ENCODE measurements at regions not wholly inside any gene's neighbourhood (a gene's known extent, or its start where the extent isn't known, plus 50 kb on each side); places are given as distances from the start of the nearest gene placed in this dataset.

DNA sequence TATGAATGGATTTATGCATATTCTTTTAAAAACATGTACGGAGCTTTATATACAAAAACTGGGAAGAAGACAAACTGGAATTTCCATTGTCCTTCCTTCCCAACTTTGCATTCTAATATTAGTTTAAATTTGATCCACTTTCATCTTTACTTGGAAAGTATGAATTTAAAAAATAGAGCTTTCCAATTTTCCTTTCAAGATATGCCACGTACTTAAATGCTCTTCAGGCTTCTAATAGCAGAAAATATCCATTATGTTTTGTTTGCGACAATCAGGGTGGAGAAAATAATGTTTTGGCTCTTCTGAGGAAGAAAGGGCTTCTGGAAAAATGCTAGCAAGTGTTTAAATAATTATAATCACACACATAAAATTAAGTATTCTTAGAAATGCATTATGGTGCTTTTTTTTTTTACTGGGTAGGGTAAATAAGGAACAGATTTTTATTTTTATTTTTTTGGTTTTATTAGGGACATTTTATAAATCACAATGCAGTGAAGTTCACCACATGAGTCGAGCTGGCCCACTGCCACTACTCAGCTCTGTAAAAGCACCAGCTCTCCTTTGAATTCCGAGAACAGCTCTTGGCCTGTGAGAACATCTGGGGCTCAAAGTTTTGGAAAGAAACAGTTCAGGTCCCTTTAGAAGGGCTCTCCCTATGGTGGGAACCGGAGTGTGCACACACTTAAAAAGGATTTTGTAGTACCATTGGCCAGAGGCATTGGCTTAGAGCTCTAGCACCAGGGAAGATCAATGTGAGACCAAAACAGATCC lies 287.4 kb upstream of the LYPLAL1 start:
- Histone ChIP-seq H3K27ac (ENCODE audit: low read depth, low read length) (no peak overlapping the region), H3K9me2 (ENCODE audit: insufficient read depth) (no peaks in the 10 kb centered on the region), H3K27me3 (ENCODE audit: insufficient read depth, low read length) (no peaks in the 10 kb centered on the region), H3K9me3 (ENCODE audit: control insufficient read depth in 1 of 2, insufficient read depth in 1 of 2, low read depth in 1 of 2, low read length in 2 of 2) (no peaks in the 10 kb centered on the region), H3K79me2 (ENCODE audit: insufficient read depth, low read length) (no peaks in the 10 kb centered on the region), H3K4me2 (ENCODE audit: low read length) (no peak overlapping the region), H3K4me1 (ENCODE audit: control insufficient read depth in 1 of 2, insufficient read depth in 2 of 2, low read length in 2 of 2) (peaks cover 6 to 16% of the 10 kb centered on the region in 2 experiments; a peak in 3 of 4 replicates), H3K36me3 (ENCODE audit: control insufficient read depth in 1 of 2, insufficient read depth in 2 of 2, low read length in 2 of 2) (no peaks in the 10 kb centered on the region), H2AFZ (ENCODE audit: low read depth, low read length, poor library complexity, severe bottlenecking) (no peak overlapping the region), H3K4me3 (replicated peaks in 1 of 2; ENCODE audit: low read depth in 1 of 2, low read length in 2 of 2) (no peak overlapping the region), H3K9ac (ENCODE audit: low read length) (no peak overlapping the region), H4K20me1 (ENCODE audit: insufficient read depth) (no peaks in the 10 kb centered on the region)
- ChIA-PET POLR2A (no interaction called here), RAD21 (ENCODE audit: low non-redundant PET in 1 of 2, low total read pairs in 2 of 2, uncharacterized antibody in 2 of 2, unreplicated experiment in 2 of 2) (no interaction called here), CTCF (no interaction called here)
- intact Hi-C loops (cut with micrococcal nuclease) = no loop called here
- DNase-seq (ENCODE audit: low read depth, low spot score) = no peak
- ATAC-seq = no peak
- TF ChIP-seq EGR1 (IDR thresholded peaks at IDR 0.05; ENCODE audit: low read depth) = no peak
- TF ChIP-seq EZH2phosphoT487 (IDR thresholded peaks at IDR 0.05; ENCODE audit: borderline replicate concordance) = no peak
- TF ChIP-seq, protein P1, sequence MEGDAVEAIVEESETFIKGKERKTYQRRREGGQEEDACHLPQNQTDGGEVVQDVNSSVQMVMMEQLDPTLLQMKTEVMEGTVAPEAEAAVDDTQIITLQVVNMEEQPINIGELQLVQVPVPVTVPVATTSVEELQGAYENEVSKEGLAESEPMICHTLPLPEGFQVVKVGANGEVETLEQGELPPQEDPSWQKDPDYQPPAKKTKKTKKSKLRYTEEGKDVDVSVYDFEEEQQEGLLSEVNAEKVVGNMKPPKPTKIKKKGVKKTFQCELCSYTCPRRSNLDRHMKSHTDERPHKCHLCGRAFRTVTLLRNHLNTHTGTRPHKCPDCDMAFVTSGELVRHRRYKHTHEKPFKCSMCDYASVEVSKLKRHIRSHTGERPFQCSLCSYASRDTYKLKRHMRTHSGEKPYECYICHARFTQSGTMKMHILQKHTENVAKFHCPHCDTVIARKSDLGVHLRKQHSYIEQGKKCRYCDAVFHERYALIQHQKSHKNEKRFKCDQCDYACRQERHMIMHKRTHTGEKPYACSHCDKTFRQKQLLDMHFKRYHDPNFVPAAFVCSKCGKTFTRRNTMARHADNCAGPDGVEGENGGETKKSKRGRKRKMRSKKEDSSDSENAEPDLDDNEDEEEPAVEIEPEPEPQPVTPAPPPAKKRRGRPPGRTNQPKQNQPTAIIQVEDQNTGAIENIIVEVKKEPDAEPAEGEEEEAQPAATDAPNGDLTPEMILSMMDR (IDR thresholded peaks at IDR 0.05 in 2 of 3, conservative IDR thresholded peaks at IDR 0.05 in 1 of 3; ENCODE audit: borderline replicate concordance in 1 of 3, insufficient read depth in 1 of 3, low read depth in 2 of 3, low read length in 2 of 3) = no peak
- TF ChIP-seq FOSL1 (IDR thresholded peaks at IDR 0.05; ENCODE audit: low read depth) = no peak
- TF ChIP-seq ZNF274 (IDR thresholded peaks at IDR 0.05; ENCODE audit: low read depth, low read length) = no peak
- TF ChIP-seq, protein P2, sequence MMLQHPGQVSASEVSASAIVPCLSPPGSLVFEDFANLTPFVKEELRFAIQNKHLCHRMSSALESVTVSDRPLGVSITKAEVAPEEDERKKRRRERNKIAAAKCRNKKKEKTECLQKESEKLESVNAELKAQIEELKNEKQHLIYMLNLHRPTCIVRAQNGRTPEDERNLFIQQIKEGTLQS (IDR thresholded peaks at IDR 0.05) = no peak
- no peak for TF ChIP-seq TCF7L2 (IDR thresholded peaks at IDR 0.05; ENCODE audit: borderline replicate concordance, extremely low read depth, insufficient read depth, insufficient read length)
- TF ChIP-seq, protein P3, sequence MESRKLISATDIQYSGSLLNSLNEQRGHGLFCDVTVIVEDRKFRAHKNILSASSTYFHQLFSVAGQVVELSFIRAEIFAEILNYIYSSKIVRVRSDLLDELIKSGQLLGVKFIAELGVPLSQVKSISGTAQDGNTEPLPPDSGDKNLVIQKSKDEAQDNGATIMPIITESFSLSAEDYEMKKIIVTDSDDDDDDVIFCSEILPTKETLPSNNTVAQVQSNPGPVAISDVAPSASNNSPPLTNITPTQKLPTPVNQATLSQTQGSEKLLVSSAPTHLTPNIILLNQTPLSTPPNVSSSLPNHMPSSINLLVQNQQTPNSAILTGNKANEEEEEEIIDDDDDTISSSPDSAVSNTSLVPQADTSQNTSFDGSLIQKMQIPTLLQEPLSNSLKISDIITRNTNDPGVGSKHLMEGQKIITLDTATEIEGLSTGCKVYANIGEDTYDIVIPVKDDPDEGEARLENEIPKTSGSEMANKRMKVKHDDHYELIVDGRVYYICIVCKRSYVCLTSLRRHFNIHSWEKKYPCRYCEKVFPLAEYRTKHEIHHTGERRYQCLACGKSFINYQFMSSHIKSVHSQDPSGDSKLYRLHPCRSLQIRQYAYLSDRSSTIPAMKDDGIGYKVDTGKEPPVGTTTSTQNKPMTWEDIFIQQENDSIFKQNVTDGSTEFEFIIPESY (IDR thresholded peaks at IDR 0.05; ENCODE audit: extremely low read depth, insufficient replicate concordance, low read length) = no peak
- TF ChIP-seq ZFX (IDR thresholded peaks at IDR 0.05) = no peak
- no peak for TF ChIP-seq SRF (IDR thresholded peaks at IDR 0.05; ENCODE audit: low read depth)
- TF ChIP-seq, protein P4, sequence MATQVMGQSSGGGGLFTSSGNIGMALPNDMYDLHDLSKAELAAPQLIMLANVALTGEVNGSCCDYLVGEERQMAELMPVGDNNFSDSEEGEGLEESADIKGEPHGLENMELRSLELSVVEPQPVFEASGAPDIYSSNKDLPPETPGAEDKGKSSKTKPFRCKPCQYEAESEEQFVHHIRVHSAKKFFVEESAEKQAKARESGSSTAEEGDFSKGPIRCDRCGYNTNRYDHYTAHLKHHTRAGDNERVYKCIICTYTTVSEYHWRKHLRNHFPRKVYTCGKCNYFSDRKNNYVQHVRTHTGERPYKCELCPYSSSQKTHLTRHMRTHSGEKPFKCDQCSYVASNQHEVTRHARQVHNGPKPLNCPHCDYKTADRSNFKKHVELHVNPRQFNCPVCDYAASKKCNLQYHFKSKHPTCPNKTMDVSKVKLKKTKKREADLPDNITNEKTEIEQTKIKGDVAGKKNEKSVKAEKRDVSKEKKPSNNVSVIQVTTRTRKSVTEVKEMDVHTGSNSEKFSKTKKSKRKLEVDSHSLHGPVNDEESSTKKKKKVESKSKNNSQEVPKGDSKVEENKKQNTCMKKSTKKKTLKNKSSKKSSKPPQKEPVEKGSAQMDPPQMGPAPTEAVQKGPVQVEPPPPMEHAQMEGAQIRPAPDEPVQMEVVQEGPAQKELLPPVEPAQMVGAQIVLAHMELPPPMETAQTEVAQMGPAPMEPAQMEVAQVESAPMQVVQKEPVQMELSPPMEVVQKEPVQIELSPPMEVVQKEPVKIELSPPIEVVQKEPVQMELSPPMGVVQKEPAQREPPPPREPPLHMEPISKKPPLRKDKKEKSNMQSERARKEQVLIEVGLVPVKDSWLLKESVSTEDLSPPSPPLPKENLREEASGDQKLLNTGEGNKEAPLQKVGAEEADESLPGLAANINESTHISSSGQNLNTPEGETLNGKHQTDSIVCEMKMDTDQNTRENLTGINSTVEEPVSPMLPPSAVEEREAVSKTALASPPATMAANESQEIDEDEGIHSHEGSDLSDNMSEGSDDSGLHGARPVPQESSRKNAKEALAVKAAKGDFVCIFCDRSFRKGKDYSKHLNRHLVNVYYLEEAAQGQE (IDR thresholded peaks at IDR 0.05; ENCODE audit: low read depth) = no peak
- no TSS peak for BruUV-seq (replicated peaks)
